Middle frontal gyrus (tissue), 1 donor: ENCODE measurements at regions not wholly inside any gene's neighbourhood (a gene's known extent, or its start where the extent isn't known, plus 50 kb on each side); places are given as distances from the start of the nearest gene placed in this dataset.
"Not testable (repeated sequence)": the region's sequence is repeated elsewhere in the genome, so short reads cannot be mapped to it uniquely, and the experiment has no call there.

ENCODE experiments used
- DNase-seq: peaks from one replicate; pipeline ENCODE4 v3.0.0-alpha.2; 2015; ENCODE audit warnings: low spot score; ENCODE audit errors: extremely low spot score

GRCh38 chr7:9204571-9204970 lies 771.2 kb downstream of the NXPH1 start:
- DNase-seq = no peak

- no peak for DNase-seq
Observed at GRCh38 chr7:9210114-9210513, 776.7 kb downstream of the NXPH1 start.

GRCh38 chr7:9217204-9217603 lies 783.8 kb downstream of the NXPH1 start:
- no peak for DNase-seq

GRCh38 chr7:9226500-9226899 lies 793.1 kb downstream of the NXPH1 start:
- no peak for DNase-seq

- no peak for DNase-seq
Observed at GRCh38 chr7:9231630-9232121, 798.3 kb downstream of the NXPH1 start.

- no peak for DNase-seq
Observed at GRCh38 chr7:9240001-9240400, 806.6 kb downstream of the NXPH1 start.

GRCh38 chr7:9241826-9242225 lies 808.4 kb downstream of the NXPH1 start:
- DNase-seq = no peak

- DNase-seq = no peak
Observed at GRCh38 chr7:9242636-9243035, 809.2 kb downstream of the NXPH1 start.

- DNase-seq = no peak
Observed at GRCh38 chr7:9250876-9251275, 817.5 kb downstream of the NXPH1 start.

GRCh38 chr7:9264395-9264794 lies 831.0 kb downstream of the NXPH1 start:
- DNase-seq = no peak

- no peak for DNase-seq
Observed at GRCh38 chr7:9280088-9280487, 846.7 kb downstream of the NXPH1 start.

GRCh38 chr7:9283246-9283645 lies 849.8 kb downstream of the NXPH1 start:
- DNase-seq = no peak

- no peak for DNase-seq
Observed at GRCh38 chr7:9302436-9302835, 869.0 kb downstream of the NXPH1 start.

GRCh38 chr7:9307131-9307530 lies 873.7 kb downstream of the NXPH1 start:
- DNase-seq = no peak

- DNase-seq = no peak
Observed at GRCh38 chr7:9324513-9324912, 891.1 kb downstream of the NXPH1 start.

GRCh38 chr7:9328296-9328695 lies 894.9 kb downstream of the NXPH1 start:
- DNase-seq = no peak

- no peak for DNase-seq
Observed at GRCh38 chr7:9349625-9350024, 916.2 kb downstream of the NXPH1 start.

- DNase-seq = no peak
Observed at GRCh38 chr7:9391221-9391620, 957.8 kb downstream of the NXPH1 start.

GRCh38 chr7:9391984-9392383 lies 958.6 kb downstream of the NXPH1 start:
- DNase-seq = no peak

- not testable (repeated sequence) for DNase-seq
Observed at GRCh38 chr7:9404386-9404785, 971.0 kb downstream of the NXPH1 start.

GRCh38 chr7:9407816-9408215 lies 974.4 kb downstream of the NXPH1 start:
- no peak for DNase-seq

- no peak for DNase-seq
Observed at GRCh38 chr7:9453521-9453920, 1020.1 kb downstream of the NXPH1 start.

- no peak for DNase-seq
Observed at GRCh38 chr7:9488555-9488954, 1055.1 kb downstream of the NXPH1 start.

GRCh38 chr7:9498303-9498702 lies 1064.9 kb downstream of the NXPH1 start:
- no peak for DNase-seq
